IMR-90 (cell line): ENCODE measurements at regions not wholly inside any gene's neighbourhood (a gene's known extent, or its start where the extent isn't known, plus 50 kb on each side); places are given as distances from the start of the nearest gene placed in this dataset.

ENCODE experiments used
- BHLHE40 ChIP-seq: fragments of 150-350 bp; IDR thresholded peaks from 2 replicates; pipeline ENCODE4 v1.6.1; 2016; ENCODE audit warnings: mild to moderate bottlenecking, low read depth, low read length
- CEBPB ChIP-seq: IDR thresholded peaks from 2 replicates; pipeline ENCODE4 v1.6.1; 2012; ENCODE audit warnings: low read depth, low read length, improper control_type of control experiment
- ELK1 ChIP-seq: fragments of 150-350 bp; IDR thresholded peaks from 2 replicates; pipeline ENCODE4 v1.6.1; 2016; ENCODE audit warnings: low read depth, mild to moderate bottlenecking, low read length, moderate library complexity, borderline replicate concordance
- MAFK ChIP-seq: IDR thresholded peaks from 2 replicates; pipeline ENCODE4 v1.6.1; 2012; ENCODE audit warnings: low read depth, low read length, improper control_type of control experiment
- MAZ ChIP-seq: IDR thresholded peaks from 2 replicates; pipeline ENCODE4 v1.6.1; 2012; ENCODE audit warnings: low read depth, mild to moderate bottlenecking, low read length, improper control_type of control experiment, moderate library complexity, borderline replicate concordance
- NFE2L2 ChIP-seq: fragments of 150-350 bp; IDR thresholded peaks from 2 replicates; pipeline ENCODE4 v1.6.1; 2016; ENCODE audit warnings: low read depth, mild to moderate bottlenecking, low read length
- POLR2A ChIP-seq: IDR thresholded peaks from 2 replicates; pipeline ENCODE4 v1.6.1; 2012; ENCODE audit warnings: mild to moderate bottlenecking, low read depth, low read length
- RAD21 ChIP-seq: IDR thresholded peaks from 2 replicates; pipeline ENCODE4 v1.6.1; 2012; ENCODE audit warnings: low read length, improper control_type of control experiment
- RFX5 ChIP-seq: IDR thresholded peaks from 2 replicates; pipeline ENCODE4 v1.8.0; 2012; ENCODE audit warnings: low read depth, mild to moderate bottlenecking, low read length, moderate library complexity
- TF ChIP-seq, protein P1 (sequence below): conservative IDR thresholded peaks from 2 replicates; pipeline ENCODE4 v1.5.1; 2012; ENCODE audit warnings: mild to moderate bottlenecking, low read depth, low read length, improper control_type of control experiment

- no peak for TF ChIP-seq POLR2A
- TF ChIP-seq, protein P1, sequence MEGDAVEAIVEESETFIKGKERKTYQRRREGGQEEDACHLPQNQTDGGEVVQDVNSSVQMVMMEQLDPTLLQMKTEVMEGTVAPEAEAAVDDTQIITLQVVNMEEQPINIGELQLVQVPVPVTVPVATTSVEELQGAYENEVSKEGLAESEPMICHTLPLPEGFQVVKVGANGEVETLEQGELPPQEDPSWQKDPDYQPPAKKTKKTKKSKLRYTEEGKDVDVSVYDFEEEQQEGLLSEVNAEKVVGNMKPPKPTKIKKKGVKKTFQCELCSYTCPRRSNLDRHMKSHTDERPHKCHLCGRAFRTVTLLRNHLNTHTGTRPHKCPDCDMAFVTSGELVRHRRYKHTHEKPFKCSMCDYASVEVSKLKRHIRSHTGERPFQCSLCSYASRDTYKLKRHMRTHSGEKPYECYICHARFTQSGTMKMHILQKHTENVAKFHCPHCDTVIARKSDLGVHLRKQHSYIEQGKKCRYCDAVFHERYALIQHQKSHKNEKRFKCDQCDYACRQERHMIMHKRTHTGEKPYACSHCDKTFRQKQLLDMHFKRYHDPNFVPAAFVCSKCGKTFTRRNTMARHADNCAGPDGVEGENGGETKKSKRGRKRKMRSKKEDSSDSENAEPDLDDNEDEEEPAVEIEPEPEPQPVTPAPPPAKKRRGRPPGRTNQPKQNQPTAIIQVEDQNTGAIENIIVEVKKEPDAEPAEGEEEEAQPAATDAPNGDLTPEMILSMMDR, result no peak
- no peak for TF ChIP-seq CEBPB
- TF ChIP-seq RAD21, result no peak
- no peak for TF ChIP-seq RFX5
- TF ChIP-seq ELK1, result no peak
- TF ChIP-seq NFE2L2, result no peak
- no peak for TF ChIP-seq MAZ
- TF ChIP-seq BHLHE40, result no peak
- no peak for TF ChIP-seq MAFK
Measured at GRCh38 chr7:53245721-53246120, 210.3 kb downstream of the POM121L12 start.
